Right atrium auricular region (tissue), 2 donors: ENCODE measurements at regions not wholly inside any gene's neighbourhood (a gene's known extent, or its start where the extent isn't known, plus 50 kb on each side); places are given as distances from the start of the nearest gene placed in this dataset.

Experiments
- DNase-seq: peaks from one replicate; pipeline ENCODE4 v3.0.0-alpha.2; 2019; ENCODE audit warnings: low spot score
- H3K27ac ChIP-seq, 2 donors: fragments of 200-600 bp; sonication (generic); 1 replicate in 1 of 2; 2 replicates in 1 of 2; pipeline ENCODE4 v1.5.1; 2016 to 2019
- H3K27me3 ChIP-seq, 2 donors: fragments of 200-600 bp; sonication (generic); one replicate each; pipeline versions ENCODE4 v1.5.1 to v1.6.0; 2017 to 2019
- H3K36me3 ChIP-seq: fragments of 200-600 bp; sonication (generic); one replicate; pipeline ENCODE4 v1.5.1; 2016
- H3K4me1 ChIP-seq, 2 donors: fragments of 200-600 bp; sonication (generic); one replicate each; pipeline versions ENCODE4 v1.5.1 to v1.6.0; 2017 to 2019
- H3K4me3 ChIP-seq, 2 donors: fragments of 200-600 bp; sonication (generic); 1 replicate in 1 of 2; 2 replicates in 1 of 2; pipeline ENCODE4 v1.5.1; 2017 to 2019; ENCODE audit warnings: mild to moderate bottlenecking in 1 of 2, moderate library complexity in 1 of 2
- H3K9me3 ChIP-seq, 2 donors: fragments of 200-600 bp; sonication (generic); one replicate each; pipeline ENCODE4 v1.5.1; 2019
- CTCF ChIP-seq, 2 donors: fragments of 200-600 bp; sonication (generic); IDR thresholded peaks; one replicate each; pipeline ENCODE4 v1.5.1; 2019; ENCODE audit warnings: antibody characterized with exemption in 2 of 2

GRCh38 chr12:45504316-45505010, 225.0 kb upstream of the ARID2 start:
- Histone ChIP-seq H3K36me3 (no peaks in the 10 kb centered on the region), H3K4me1 (no peaks in the 10 kb centered on the region), H3K27ac (no peak overlapping the region), H3K9me3 (no peaks in the 10 kb centered on the region), H3K27me3 (no peaks in the 10 kb centered on the region), H3K4me3 (no peak overlapping the region)
- no peak for TF ChIP-seq CTCF (IDR thresholded peaks at IDR 0.05)
- no peak for DNase-seq

- DNase-seq, result no peak
- Histone ChIP-seq H3K36me3 (no peaks in the 10 kb centered on the region), H3K4me3 (no peak overlapping the region), H3K9me3 (no peaks in the 10 kb centered on the region), H3K4me1 (no peaks in the 10 kb centered on the region), H3K27ac (no peak overlapping the region), H3K27me3 (no peaks in the 10 kb centered on the region)
- TF ChIP-seq CTCF (IDR thresholded peaks at IDR 0.05), result no peak
Measured at GRCh38 chr12:45509187-45509586, 220.3 kb upstream of the ARID2 start.

GRCh38 chr12:45509621-45510020, 219.9 kb upstream of the ARID2 start:
- DNase-seq, result no peak
- H3K27ac ChIP-seq, result no peak overlapping the region

GRCh38 chr12:45517381-45517780, 212.1 kb upstream of the ARID2 start:
- DNase-seq, result no peak
- no peaks in the 10 kb centered on the region for H3K36me3 ChIP-seq
- no peaks in the 10 kb centered on the region for H3K27me3 ChIP-seq
- no peaks in the 10 kb centered on the region for H3K4me1 ChIP-seq
- H3K9me3 ChIP-seq, result no peaks in the 10 kb centered on the region
- no peak for TF ChIP-seq CTCF (IDR thresholded peaks at IDR 0.05)
- H3K4me3 ChIP-seq, result no peak overlapping the region
- no peak overlapping the region for H3K27ac ChIP-seq

More at GRCh38 chr12:45509621-45510020, 219.9 kb upstream of the ARID2 start:
- H3K4me3 ChIP-seq, result no peak overlapping the region
- TF ChIP-seq CTCF (IDR thresholded peaks at IDR 0.05), result no peak
- no peaks in the 10 kb centered on the region for H3K27me3 ChIP-seq
- H3K9me3 ChIP-seq, result no peaks in the 10 kb centered on the region
- no peaks in the 10 kb centered on the region for H3K36me3 ChIP-seq
- no peaks in the 10 kb centered on the region for H3K4me1 ChIP-seq

- H3K4me3 ChIP-seq, result no peak overlapping the region
- no peak for DNase-seq
- no peak for TF ChIP-seq CTCF (IDR thresholded peaks at IDR 0.05)
- H3K36me3 ChIP-seq, result no peaks in the 10 kb centered on the region
- H3K27ac ChIP-seq, result no peak overlapping the region
- H3K4me1 ChIP-seq, result no peaks in the 10 kb centered on the region
- H3K27me3 ChIP-seq, result no peaks in the 10 kb centered on the region
- H3K9me3 ChIP-seq, result no peaks in the 10 kb centered on the region
Measured at GRCh38 chr12:45518291-45519235, 210.9 kb upstream of the ARID2 start.
